CD4-positive, alpha-beta memory T cell (primary cell): ENCODE measurements at regions not wholly inside any gene's neighbourhood (a gene's known extent, or its start where the extent isn't known, plus 50 kb on each side); places are given as distances from the start of the nearest gene placed in this dataset.

ENCODE experiments used
- CTCF ChIA-PET: fragments of 350-600 bp; sonication (Branson Sonifier 250); formaldehyde crosslinking; loops from one replicate; lab custom pipeline; 2021; ENCODE audit warnings: inconsistent platforms; ENCODE audit not compliant: partially characterized antibody; lab: Charles Lee
- POLR2A ChIA-PET: fragments of 350-600 bp; sonication (Branson Sonifier 250); formaldehyde crosslinking; loops from one replicate; lab custom pipeline; 2021; ENCODE audit not compliant: partially characterized antibody; lab: Charles Lee
- DNase-seq, 5 donors: peaks; one replicate each; pipeline versions ENCODE4 v3.0.0 to v3.0.0-alpha.2; 2020 to 2022; ENCODE audit warnings: mixed read lengths in 1 of 5
- H3K27ac ChIP-seq: one replicate; pipeline ENCODE4 v1.7.0; 2013; ENCODE audit warnings: low read depth, low read length
- H3K27me3 ChIP-seq: 2 replicates; pipeline ENCODE4 v1.7.0; 2013; ENCODE audit warnings: mild to moderate bottlenecking, low read length, moderate library complexity; ENCODE audit not compliant: insufficient read depth
- H3K36me3 ChIP-seq: 2 replicates; pipeline ENCODE4 v1.7.0; 2013; ENCODE audit warnings: mild to moderate bottlenecking, low read length, moderate library complexity; ENCODE audit not compliant: insufficient read depth
- H3K4me1 ChIP-seq: 2 replicates; pipeline ENCODE4 v1.7.0; 2013; ENCODE audit warnings: mild to moderate bottlenecking, low read length, moderate library complexity; ENCODE audit not compliant: insufficient read depth
- H3K4me3 ChIP-seq, 2 donors: one replicate each; pipeline ENCODE4 v1.7.0; 2013; ENCODE audit warnings: low read length in 2 of 2, mild to moderate bottlenecking in 1 of 2
- H3K9me3 ChIP-seq, 2 donors: one replicate each; pipeline ENCODE4 v1.7.0; 2013; ENCODE audit warnings: low read length in 2 of 2, control low read depth in 1 of 2; ENCODE audit not compliant: control insufficient read depth in 1 of 2
- H3K27ac Mint-ChIP-seq, 7 donors: one replicate each; pipeline ENCODE4 v1.8.0; 2020 to 2021; ENCODE audit warnings: mixed read lengths in 7 of 7, mild to moderate bottlenecking in 6 of 7, inconsistent platforms in 3 of 7, moderate library complexity in 3 of 7
- H3K27me3 Mint-ChIP-seq, 2 donors: one replicate each; pipeline ENCODE4 v1.8.0; 2020 to 2021; ENCODE audit warnings: mixed read lengths in 2 of 2
- H3K36me3 Mint-ChIP-seq, 2 donors: one replicate each; pipeline ENCODE4 v1.8.0; 2020 to 2021; ENCODE audit warnings: mixed read lengths in 2 of 2, inconsistent platforms in 1 of 2, mild to moderate bottlenecking in 1 of 2
- H3K4me1 Mint-ChIP-seq, 4 donors: one replicate each; pipeline ENCODE4 v1.8.0; 2020 to 2021; ENCODE audit warnings: mixed read lengths in 4 of 4, mild to moderate bottlenecking in 1 of 4
- H3K4me3 Mint-ChIP-seq, 8 donors: one replicate each; pipeline ENCODE4 v1.8.0; 2020 to 2021; ENCODE audit warnings: mixed read lengths in 8 of 8, mild to moderate bottlenecking in 7 of 8, moderate library complexity in 6 of 8, inconsistent platforms in 3 of 8
- H3K9me3 Mint-ChIP-seq, 8 donors: one replicate each; pipeline ENCODE4 v1.8.0; 2020 to 2021; ENCODE audit warnings: mixed read lengths in 8 of 8, mild to moderate bottlenecking in 5 of 8, inconsistent platforms in 3 of 8, moderate library complexity in 1 of 8
- intact Hi-C: fragments of 100-400 bp; cut with micrococcal nuclease; formaldehyde crosslinking; loops from one replicate; pipeline ENCODE4 v1.15.1; 2023

DNA sequence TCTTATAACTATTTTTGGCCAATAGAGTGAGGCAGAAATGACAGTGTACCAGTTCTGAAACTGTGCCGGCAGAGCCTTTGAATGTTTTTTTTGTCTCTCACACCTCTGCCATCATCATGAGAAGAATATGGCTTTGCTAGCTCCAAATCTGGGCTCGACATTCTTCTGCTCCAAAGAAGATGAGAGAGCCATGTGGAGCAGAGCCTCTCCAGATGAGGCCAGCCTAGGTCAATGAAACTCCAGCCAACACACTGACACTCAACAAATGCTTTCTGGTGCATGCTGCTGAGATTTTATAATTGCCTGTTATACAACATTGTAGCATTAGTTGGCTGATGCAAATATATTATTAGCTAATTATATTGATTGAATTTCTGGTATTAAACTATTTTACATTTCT is 154.7 kb downstream of the SLC38A4 start:
- no peak for DNase-seq
- Histone ChIP-seq H3K27me3 (no peaks in the 10 kb centered on the region), H3K4me3 (no peak overlapping the region), H3K36me3 (no peaks in the 10 kb centered on the region), H3K27ac (no peak overlapping the region), H3K9me3 (no peaks in the 10 kb centered on the region), H3K4me1 (no peaks in the 10 kb centered on the region)
- intact Hi-C loops: loop anchor here (10.0 kb wide), 1 partner anchor 354 kb away; no protein-coding TSS in a partner anchor
- Mint-ChIP-seq H3K27ac (no peak overlapping the region), H3K27me3 (peaks cover 0 to 2% of the 10 kb centered on the region in 2 donors), H3K4me1 (no peaks in the 10 kb centered on the region), H3K4me3 (no peak overlapping the region), H3K9me3 (peaks cover 0 to 15% (median 3%) of the 10 kb centered on the region in 8 donors), H3K36me3 (peaks cover 0 to 14% of the 10 kb centered on the region in 2 donors)
- ChIA-PET CTCF (no interaction called here), POLR2A (no interaction called here)

DNA sequence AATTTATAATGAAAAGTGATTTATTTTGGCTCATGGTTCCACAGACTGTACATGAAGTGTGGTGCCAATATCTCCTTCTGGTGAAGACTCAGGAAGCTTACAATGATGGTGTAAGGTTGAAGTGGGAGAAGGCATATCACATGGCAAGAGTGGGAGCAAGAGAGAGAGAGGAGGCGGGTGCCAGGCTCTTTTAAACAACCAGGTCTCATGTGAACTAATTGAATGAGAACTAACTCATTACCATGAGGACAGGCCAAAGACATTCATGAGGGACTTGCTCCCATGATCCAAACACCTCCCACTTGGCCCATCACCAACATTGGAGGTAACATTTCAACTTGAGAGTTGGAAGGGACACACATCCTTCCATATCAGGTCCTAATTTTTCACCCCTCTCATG is 155.2 kb downstream of the SLC38A4 start:
- H3K4me3 ChIP-seq: no peak overlapping the region
- peaks cover 0 to 15% (median 3%) of the 10 kb centered on the region in 8 donors for H3K9me3 Mint-ChIP-seq
- intact Hi-C loops: loop anchor here (10.0 kb wide), 1 partner anchor 354 kb away; no protein-coding TSS in a partner anchor
- no peak overlapping the region for H3K4me3 Mint-ChIP-seq
- H3K27ac Mint-ChIP-seq: no peak overlapping the region
- H3K27me3 Mint-ChIP-seq: peaks cover 0 to 2% of the 10 kb centered on the region in 2 donors
- POLR2A ChIA-PET: no interaction called here
- no peaks in the 10 kb centered on the region for H3K36me3 ChIP-seq
- no peak overlapping the region for H3K27ac ChIP-seq
- no peaks in the 10 kb centered on the region for H3K27me3 ChIP-seq
- no peaks in the 10 kb centered on the region for H3K4me1 Mint-ChIP-seq
- H3K36me3 Mint-ChIP-seq: peaks cover 0 to 14% of the 10 kb centered on the region in 2 donors
- no peak for DNase-seq
- H3K9me3 ChIP-seq: no peaks in the 10 kb centered on the region
- H3K4me1 ChIP-seq: no peaks in the 10 kb centered on the region
- CTCF ChIA-PET: no interaction called here

DNA sequence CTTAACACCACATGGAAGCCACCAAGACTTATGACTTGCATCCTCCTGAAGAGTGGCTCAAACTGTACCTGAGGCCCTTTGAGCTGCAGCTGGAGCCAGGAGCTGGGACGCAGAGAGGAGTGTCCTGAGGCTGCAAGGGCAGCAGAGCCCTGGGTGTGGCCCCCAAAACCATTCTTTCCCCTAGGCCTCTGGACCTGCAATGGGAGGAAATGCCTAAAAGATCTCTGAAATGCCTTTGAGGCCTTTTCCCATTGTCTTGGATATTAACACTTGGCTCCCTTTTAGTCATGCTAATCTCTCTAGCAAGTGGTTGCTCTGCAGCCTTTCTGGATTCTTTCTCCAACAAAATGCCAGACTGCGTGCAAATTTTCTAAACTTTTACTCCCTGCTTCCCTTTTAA is 156.1 kb downstream of the SLC38A4 start:
- no peak overlapping the region for H3K4me3 Mint-ChIP-seq
- Histone ChIP-seq H3K9me3 (no peaks in the 10 kb centered on the region), H3K4me3 (no peak overlapping the region), H3K27ac (no peak overlapping the region), H3K4me1 (no peaks in the 10 kb centered on the region), H3K27me3 (no peaks in the 10 kb centered on the region), H3K36me3 (no peaks in the 10 kb centered on the region)
- ChIA-PET POLR2A (no interaction called here), CTCF (no interaction called here)
- no peak overlapping the region for H3K27ac Mint-ChIP-seq
- DNase-seq: no peak
- H3K9me3 Mint-ChIP-seq: peaks cover 0 to 15% (median 3%) of the 10 kb centered on the region in 8 donors
- peaks cover 0 to 14% of the 10 kb centered on the region in 2 donors for H3K36me3 Mint-ChIP-seq
- H3K27me3 Mint-ChIP-seq: peaks cover 0 to 2% of the 10 kb centered on the region in 2 donors
- intact Hi-C loops: loop anchor here (10.0 kb wide), 1 partner anchor 355 kb away; no protein-coding TSS in a partner anchor
- H3K4me1 Mint-ChIP-seq: no peaks in the 10 kb centered on the region

DNA sequence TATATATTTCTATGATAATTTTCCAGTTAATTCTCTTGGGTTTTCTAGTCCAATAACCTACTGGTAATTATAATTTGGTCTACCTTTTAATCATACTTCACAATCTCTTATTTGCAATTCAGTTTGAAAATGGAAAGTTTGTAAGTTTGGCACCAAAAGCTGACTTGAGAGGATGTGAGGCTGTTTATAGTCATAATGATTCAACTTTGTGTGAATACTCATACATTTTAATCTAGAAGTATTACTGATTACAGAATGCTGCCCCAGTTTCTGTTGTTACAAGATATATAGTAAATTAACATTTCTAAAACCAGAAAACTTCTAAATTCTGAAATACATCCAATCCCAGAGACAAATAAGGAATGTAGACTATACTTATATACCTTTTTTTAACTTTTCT is 158.2 kb downstream of the SLC38A4 start:
- ChIA-PET POLR2A (no interaction called here), CTCF (interaction anchor here (1.2 kb wide), 1 partner anchor 297 kb away, joined by 3 read pairs; no protein-coding TSS in a partner anchor)
- Histone ChIP-seq H3K27ac (no peak overlapping the region), H3K4me1 (no peaks in the 10 kb centered on the region), H3K36me3 (no peaks in the 10 kb centered on the region), H3K4me3 (no peak overlapping the region), H3K9me3 (no peaks in the 10 kb centered on the region), H3K27me3 (no peaks in the 10 kb centered on the region)
- DNase-seq: no peak
- Mint-ChIP-seq H3K4me1 (no peaks in the 10 kb centered on the region), H3K27me3 (peaks cover 0 to 2% of the 10 kb centered on the region in 2 donors), H3K36me3 (peaks cover 0 to 14% of the 10 kb centered on the region in 2 donors), H3K4me3 (no peak overlapping the region), H3K27ac (no peak overlapping the region), H3K9me3 (peaks cover 0 to 15% (median 3%) of the 10 kb centered on the region in 8 donors)
- intact Hi-C loops: no loop called here

- no peak for DNase-seq
- no peak overlapping the region for H3K27ac Mint-ChIP-seq
- Histone ChIP-seq H3K4me1 (peaks cover 14% of the 10 kb centered on the region), H3K36me3 (no peaks in the 10 kb centered on the region), H3K27me3 (no peaks in the 10 kb centered on the region), H3K27ac (no peak overlapping the region), H3K9me3 (no peaks in the 10 kb centered on the region), H3K4me3 (no peak overlapping the region)
- H3K4me3 Mint-ChIP-seq: no peak overlapping the region
- intact Hi-C loops: loop anchor here (5.0 kb wide), 1 partner anchor 148 kb away; no protein-coding TSS in a partner anchor
- H3K9me3 Mint-ChIP-seq: peaks cover 0 to 9% (median 0%) of the 10 kb centered on the region in 8 donors
- peaks cover 0 to 1% of the 10 kb centered on the region in 2 donors for H3K27me3 Mint-ChIP-seq
- H3K4me1 Mint-ChIP-seq: peaks cover 12 to 18% (median 15%) of the 10 kb centered on the region in 4 donors
- ChIA-PET POLR2A (interaction anchor here (1.3 kb wide), 1 partner anchor 294 kb away, joined by 4 read pairs; no protein-coding TSS in a partner anchor), CTCF (interaction anchor here (1.1 to 1.4 kb wide), 3 partner anchors 141 to 363 kb away, joined by 3 to 4 read pairs (median 3); no protein-coding TSS in a partner anchor)
- H3K36me3 Mint-ChIP-seq: peaks cover 0 to 7% of the 10 kb centered on the region in 2 donors
These were observed 161.0 kb downstream of the SLC38A4 start for GRCh38 chr12:46664761-46665287.

- Histone ChIP-seq H3K4me3 (no peak overlapping the region), H3K4me1 (peaks cover 14% of the 10 kb centered on the region), H3K27ac (no peak overlapping the region), H3K36me3 (no peaks in the 10 kb centered on the region), H3K9me3 (no peaks in the 10 kb centered on the region), H3K27me3 (no peaks in the 10 kb centered on the region)
- Mint-ChIP-seq H3K4me1 (peaks cover 16 to 27% (median 22%) of the 10 kb centered on the region in 4 donors), H3K27ac (no peak overlapping the region), H3K36me3 (peaks cover 0 to under 1% of the 10 kb centered on the region in 2 donors), H3K9me3 (peaks cover 0 to under 1% (median 0%) of the 10 kb centered on the region in 8 donors), H3K27me3 (no peaks in the 10 kb centered on the region), H3K4me3 (peak overlapping the region in 2 of 8 donors; percentile 11 to 62)
- CTCF ChIA-PET: interaction anchor here (1.4 kb wide), 1 partner anchor 139 kb away, joined by 4 read pairs; no protein-coding TSS in a partner anchor
- intact Hi-C loops: loop anchor here (5.0 kb wide), 1 partner anchor 146 kb away; no protein-coding TSS in a partner anchor
- DNase-seq: no peak
- POLR2A ChIA-PET: no interaction called here
These were observed 162.5 kb downstream of the SLC38A4 start for GRCh38 chr12:46663318-46663717.

GRCh38 chr12:46661110-46661845 is 164.5 kb downstream of the SLC38A4 start:
- Mint-ChIP-seq H3K36me3 (no peaks in the 10 kb centered on the region), H3K4me3 (no peak overlapping the region), H3K9me3 (no peaks in the 10 kb centered on the region), H3K4me1 (peaks cover 16 to 27% (median 22%) of the 10 kb centered on the region in 4 donors), H3K27ac (peak overlapping the region in 1 of 7 donors; percentile 43), H3K27me3 (no peaks in the 10 kb centered on the region)
- Histone ChIP-seq H3K9me3 (no peaks in the 10 kb centered on the region), H3K36me3 (no peaks in the 10 kb centered on the region), H3K27ac (no peak overlapping the region), H3K4me3 (no peak overlapping the region), H3K27me3 (no peaks in the 10 kb centered on the region), H3K4me1 (peaks cover 14% of the 10 kb centered on the region)
- CTCF ChIA-PET: interaction anchor here (0.8 to 2.1 kb wide), 29 partner anchors 9 to 536 kb away, joined by 3 to 15 read pairs (median 4); no protein-coding TSS in a partner anchor
- DNase-seq: peak in 4 of 5 donors; percentile 48 to 55 (median 52)
- POLR2A ChIA-PET: interaction anchor here (0.7 to 1.8 kb wide), 13 partner anchors 76 to 392 kb away, joined by 3 to 23 read pairs (median 4); partner anchors contain the start of genes SLC38A1 and SLC38A2
- intact Hi-C loops: loop anchor here (1.0 to 5.0 kb wide), 8 partner anchors 144 to 670 kb away; partner anchors contain the start of genes SCAF11 and SLC38A2
